VCaP (cell line): ENCODE measurements at regions not wholly inside any gene's neighbourhood (a gene's known extent, or its start where the extent isn't known, plus 50 kb on each side); places are given as distances from the start of the nearest gene placed in this dataset.
"Not testable (repeated sequence)": the region's sequence is repeated elsewhere in the genome, so short reads cannot be mapped to it uniquely, and the experiment has no call there.

Source experiments
- H3K27ac ChIP-seq: fragments of 450-650 bp; 2 replicates; pipeline ENCODE4 v1.5.1; 2017
- CTCF ChIP-seq: fragments of 450-650 bp; conservative IDR thresholded peaks from 2 replicates; pipeline ENCODE4 v1.5.1; 2017; ENCODE audit warnings: mild to moderate bottlenecking, moderate library complexity

GRCh38 chr1:67919274-67920072, 86.2 kb upstream of the GNG12 start:
- TF ChIP-seq CTCF: no peak
- no peak overlapping the region for H3K27ac ChIP-seq

- no peak for TF ChIP-seq CTCF
Measured at GRCh38 chr1:67918067-67918466, 84.8 kb upstream of the GNG12 start.

GRCh38 chr1:67917006-67917405, 83.7 kb upstream of the GNG12 start:
- no peak overlapping the region for H3K27ac ChIP-seq
- TF ChIP-seq CTCF: no peak

More at GRCh38 chr1:67918067-67918466, 84.8 kb upstream of the GNG12 start:
- H3K27ac ChIP-seq: no peak overlapping the region

- no peak overlapping the region for H3K27ac ChIP-seq
- no peak for TF ChIP-seq CTCF
Measured at GRCh38 chr1:67916140-67916886, 83.0 kb upstream of the GNG12 start.

GRCh38 chr1:67909776-67910175, 76.5 kb upstream of the GNG12 start:
- no peak for TF ChIP-seq CTCF

GRCh38 chr1:67908250-67908936, 75.1 kb upstream of the GNG12 start:
- no peak for TF ChIP-seq CTCF
- H3K27ac ChIP-seq: no peak overlapping the region

More at GRCh38 chr1:67909776-67910175, 76.5 kb upstream of the GNG12 start:
- no peak overlapping the region for H3K27ac ChIP-seq

- H3K27ac ChIP-seq: not testable (repeated sequence)
Measured at GRCh38 chr1:67907467-67907866, 74.2 kb upstream of the GNG12 start.

- not testable (repeated sequence) for H3K27ac ChIP-seq
Measured at GRCh38 chr1:67906015-67906414, 72.7 kb upstream of the GNG12 start.

GRCh38 chr1:67902546-67903223, 69.4 kb upstream of the GNG12 start:
- H3K27ac ChIP-seq: not testable (repeated sequence)
